Aorta (tissue), 5 donors: ENCODE measurements at regions not wholly inside any gene's neighbourhood (a gene's known extent, or its start where the extent isn't known, plus 50 kb on each side); places are given as distances from the start of the nearest gene placed in this dataset.

ENCODE experiments used
- ATAC-seq: fragments of 200-7000 bp; cut with Tn5 transposase; one replicate; pipeline ENCODE4 v1.9.1; 2022; ENCODE audit warnings: moderate library complexity; ENCODE audit not compliant: low FRiP score
- DNase-seq, 2 donors: peaks; one replicate each; pipeline ENCODE4 v3.0.0-alpha.2; 2020
- H3K27ac ChIP-seq, 2 donors: one replicate each; pipeline ENCODE4 v1.5.1; 2013; ENCODE audit warnings: low read length in 2 of 2, mild to moderate bottlenecking in 2 of 2, moderate library complexity in 2 of 2, control low read depth in 1 of 2, inconsistent platforms in 1 of 2, low read depth in 1 of 2
- H3K27me3 ChIP-seq, 2 donors: one replicate each; pipeline ENCODE4 v1.6.1; 2013; ENCODE audit warnings: control low read depth in 1 of 2, low read length in 1 of 2, mild to moderate bottlenecking in 1 of 2, moderate library complexity in 1 of 2; ENCODE audit not compliant: insufficient read depth in 2 of 2, control insufficient read depth in 1 of 2
- H3K36me3 ChIP-seq, 2 donors: one replicate each; pipeline ENCODE4 v1.6.1; 2013; ENCODE audit warnings: control low read depth in 1 of 2, low read length in 1 of 2, mild to moderate bottlenecking in 1 of 2; ENCODE audit not compliant: insufficient read depth in 2 of 2, control insufficient read depth in 1 of 2
- H3K4me1 ChIP-seq, 2 donors: one replicate each; pipeline ENCODE4 v1.6.1; 2013; ENCODE audit warnings: low read length in 2 of 2, control low read depth in 1 of 2, mild to moderate bottlenecking in 1 of 2, moderate library complexity in 1 of 2; ENCODE audit not compliant: insufficient read depth in 2 of 2, control insufficient read depth in 1 of 2
- H3K4me3 ChIP-seq, 2 donors: one replicate each; pipeline ENCODE4 v1.5.1; 2013; ENCODE audit warnings: low read length in 2 of 2, control low read depth in 1 of 2, mild to moderate bottlenecking in 1 of 2
- H3K9me3 ChIP-seq: one replicate; pipeline ENCODE4 v1.6.1; 2013; ENCODE audit warnings: mild to moderate bottlenecking, low read length; ENCODE audit not compliant: control insufficient read depth
- WGBS, 2 donors: extraction: QIAGEN DNeasy Blood & Tissue Kit; methylation state at CpG; one replicate each; pipeline ENCODE4 v1.1.7; 2013; 5-methylcytosine and 5-hydroxymethylcytosine counted together
- intact Hi-C, 2 donors: fragments of 100-400 bp; cut with DNase I; formaldehyde crosslinking; loops; one replicate each; pipeline versions ENCODE4 v1.14.2 to v1.15.0; 2022
- donor health status: healthy with polysubstance abuse.
- donor health status: Bipolar disorder and iron deficiency.
- donor health status: DM: no; HTN: no; CAD: no.
- donor health status: DM: no; HTN: no; CAD: no.
- donor health status: DM: yes; HTN: yes; CAD: no.

- WGBS, 2 donors, result 72 to 84% methylated on average over 4 of the region's 4 CpGs
Measured at GRCh38 chr2:53098696-53099078, 668.9 kb upstream of the CHAC2 start.

GRCh38 chr2:53096351-53096750 lies 671.3 kb upstream of the CHAC2 start:
- H3K4me1 ChIP-seq, result no peaks in the 10 kb centered on the region
- no peak for ATAC-seq
- H3K4me3 ChIP-seq, result no peak overlapping the region
- intact Hi-C loops, result no loop called here
- no peaks in the 10 kb centered on the region for H3K9me3 ChIP-seq
- 28 to 36% methylated on average over 4 of the region's 4 CpGs for WGBS, 2 donors
- no peaks in the 10 kb centered on the region for H3K27me3 ChIP-seq
- no peak overlapping the region for H3K27ac ChIP-seq
- H3K36me3 ChIP-seq, result no peaks in the 10 kb centered on the region
- DNase-seq, result no peak

More at GRCh38 chr2:53098696-53099078, 668.9 kb upstream of the CHAC2 start:
- Histone ChIP-seq H3K27ac (no peak overlapping the region), H3K9me3 (no peaks in the 10 kb centered on the region), H3K4me1 (no peaks in the 10 kb centered on the region), H3K27me3 (no peaks in the 10 kb centered on the region), H3K36me3 (no peaks in the 10 kb centered on the region), H3K4me3 (no peak overlapping the region)
- ATAC-seq (no peak), DNase-seq (no peak)
- intact Hi-C loops, result no loop called here

- H3K27ac ChIP-seq, result no peak overlapping the region
Measured at GRCh38 chr2:53095664-53096063, 671.9 kb upstream of the CHAC2 start.

GRCh38 chr2:53095227-53095626 lies 672.4 kb upstream of the CHAC2 start:
- Histone ChIP-seq H3K27me3 (no peaks in the 10 kb centered on the region), H3K27ac (no peak overlapping the region), H3K4me1 (no peaks in the 10 kb centered on the region), H3K9me3 (no peaks in the 10 kb centered on the region), H3K36me3 (no peaks in the 10 kb centered on the region), H3K4me3 (no peak overlapping the region)
- 95 to 100% methylated on average over 1 of the region's 1 CpG for WGBS, 2 donors
- ATAC-seq, result no peak
- intact Hi-C loops, result no loop called here
- no peak for DNase-seq

More at GRCh38 chr2:53095664-53096063, 671.9 kb upstream of the CHAC2 start:
- Histone ChIP-seq H3K4me3 (no peak overlapping the region), H3K36me3 (no peaks in the 10 kb centered on the region), H3K27me3 (no peaks in the 10 kb centered on the region), H3K9me3 (no peaks in the 10 kb centered on the region), H3K4me1 (no peaks in the 10 kb centered on the region)
- ATAC-seq, result no peak
- no peak for DNase-seq
- 55 to 64% methylated on average over 1 of the region's 1 CpG for WGBS, 2 donors
- intact Hi-C loops, result no loop called here

- Histone ChIP-seq H3K4me1 (no peaks in the 10 kb centered on the region), H3K9me3 (no peaks in the 10 kb centered on the region), H3K27ac (no peak overlapping the region), H3K4me3 (no peak overlapping the region), H3K27me3 (no peaks in the 10 kb centered on the region), H3K36me3 (no peaks in the 10 kb centered on the region)
- DNase-seq (no peak), ATAC-seq (no peak)
- intact Hi-C loops, result no loop called here
- WGBS, 2 donors, result 96 to 98% methylated on average over 1 of the region's 1 CpG
Measured at GRCh38 chr2:53093355-53093754, 674.2 kb upstream of the CHAC2 start.

GRCh38 chr2:53091183-53091582 lies 676.4 kb upstream of the CHAC2 start:
- intact Hi-C loops, result no loop called here
- no peaks in the 10 kb centered on the region for H3K4me1 ChIP-seq
- H3K36me3 ChIP-seq, result no peaks in the 10 kb centered on the region
- H3K4me3 ChIP-seq, result no peak overlapping the region
- no peaks in the 10 kb centered on the region for H3K9me3 ChIP-seq
- no peaks in the 10 kb centered on the region for H3K27me3 ChIP-seq
- H3K27ac ChIP-seq, result no peak overlapping the region
- ATAC-seq (no peak), DNase-seq (no peak)

- ATAC-seq (no peak), DNase-seq (no peak)
- H3K27me3 ChIP-seq, result no peaks in the 10 kb centered on the region
- 81 to 93% methylated on average over 4 of the region's 4 CpGs for WGBS, 2 donors
- intact Hi-C loops, result no loop called here
- H3K36me3 ChIP-seq, result no peaks in the 10 kb centered on the region
- H3K27ac ChIP-seq, result no peak overlapping the region
- no peaks in the 10 kb centered on the region for H3K9me3 ChIP-seq
- H3K4me1 ChIP-seq, result no peaks in the 10 kb centered on the region
- H3K4me3 ChIP-seq, result no peak overlapping the region
Measured at GRCh38 chr2:53087874-53088461, 679.6 kb upstream of the CHAC2 start.

GRCh38 chr2:53087262-53087873 lies 680.2 kb upstream of the CHAC2 start:
- DNase-seq, result no peak
- Histone ChIP-seq H3K27me3 (no peaks in the 10 kb centered on the region), H3K27ac (no peak overlapping the region), H3K4me1 (no peaks in the 10 kb centered on the region), H3K36me3 (no peaks in the 10 kb centered on the region), H3K9me3 (no peaks in the 10 kb centered on the region), H3K4me3 (no peak overlapping the region)
- no peak for ATAC-seq
- intact Hi-C loops, result no loop called here
- WGBS, 2 donors, result 54 to 59% methylated on average over 1 of the region's 1 CpG

- no peaks in the 10 kb centered on the region for H3K36me3 ChIP-seq
- no peaks in the 10 kb centered on the region for H3K4me1 ChIP-seq
- H3K9me3 ChIP-seq, result peaks cover 1% of the 10 kb centered on the region
- intact Hi-C loops, result no loop called here
- H3K4me3 ChIP-seq, result no peak overlapping the region
- ATAC-seq (no peak), DNase-seq (no peak)
- no peaks in the 10 kb centered on the region for H3K27me3 ChIP-seq
- no peak overlapping the region for H3K27ac ChIP-seq
Measured at GRCh38 chr2:53077413-53077812, 690.2 kb upstream of the CHAC2 start.
